ENCODE measurements at regions not wholly inside any gene's neighbourhood (a gene's known extent, or its start where the extent isn't known, plus 50 kb on each side); places are given as distances from the start of the nearest gene placed in this dataset.

- H3K9me3 ChIP-seq (replicated peaks in 1 of 2; ENCODE audit: control insufficient read depth in 1 of 2, insufficient read depth in 1 of 2, low read length in 2 of 2), result peaks cover 5 to 7% of the 10 kb centered on the region in 2 donors
- H3K4me1 ChIP-seq (ENCODE audit: control insufficient read depth in 1 of 2, insufficient read depth in 2 of 2, low read length in 2 of 2), result no peaks in the 10 kb centered on the region
- H2AFZ ChIP-seq (ENCODE audit: insufficient read depth, low read depth, low read length, poor library complexity, severe bottlenecking), result no peak overlapping the region
- H3K4me3 Mint-ChIP-seq, result no peak overlapping the region
- no peaks in the 10 kb centered on the region for H3K27me3 Mint-ChIP-seq (ENCODE audit: low read depth in 3 of 3)
- H3K27me3 ChIP-seq (ENCODE audit: control insufficient read depth in 2 of 2, insufficient read depth in 2 of 2, low read length in 2 of 2), result no peaks in the 10 kb centered on the region
- H3K4me2 ChIP-seq (replicated peaks; ENCODE audit: extremely low read depth, low read length, poor library complexity, severe bottlenecking), result no peak overlapping the region
- no peak overlapping the region for H3K27ac Mint-ChIP-seq
- H3K36me3 Mint-ChIP-seq, result no peaks in the 10 kb centered on the region
- TF ChIP-seq CTCF (IDR thresholded peaks at IDR 0.05), result no peak
- peaks cover 0 to 9% (median 3%) of the 10 kb centered on the region in 7 donors for H3K9me3 Mint-ChIP-seq
- no peaks in the 10 kb centered on the region for H3K36me3 ChIP-seq (replicated peaks in 1 of 2; ENCODE audit: control insufficient read depth in 1 of 2, insufficient read depth in 2 of 2, low read length in 2 of 2)
- no peaks in the 10 kb centered on the region for H3K79me2 ChIP-seq (ENCODE audit: insufficient read depth, low read length)
- DNase-seq, result no peak
- intact Hi-C loops (cut with micrococcal nuclease), result no loop called here
- H3K4me1 Mint-ChIP-seq, result no peaks in the 10 kb centered on the region
- H3K9ac ChIP-seq (ENCODE audit: insufficient read depth, low read length, poor library complexity, severe bottlenecking), result no peak overlapping the region
- H3K4me3 ChIP-seq (replicated peaks in 1 of 3; ENCODE audit: low read depth in 2 of 3, low read length in 3 of 3), result no peak overlapping the region
- H3K27ac ChIP-seq (ENCODE audit: low read depth in 1 of 2, low read length in 2 of 2), result no peak overlapping the region
- H4K20me1 ChIP-seq (ENCODE audit: insufficient read depth, low read length), result no peaks in the 10 kb centered on the region
- 71% methylated on average over 1 of the region's 1 CpG for WGBS (ENCODE audit: insufficient coverage)
Measured at GRCh38 chr4:97374526-97374925, 768.8 kb downstream of the STPG2 start.

- Histone ChIP-seq H3K27ac (ENCODE audit: low read depth in 1 of 2, low read length in 2 of 2) (no peak overlapping the region), H3K9me3 (replicated peaks in 1 of 2; ENCODE audit: control insufficient read depth in 1 of 2, insufficient read depth in 1 of 2, low read length in 2 of 2) (peaks cover 23 to 35% of the 10 kb centered on the region in 2 donors), H3K9ac (ENCODE audit: insufficient read depth, low read length, poor library complexity, severe bottlenecking) (no peak overlapping the region), H3K27me3 (ENCODE audit: control insufficient read depth in 2 of 2, insufficient read depth in 2 of 2, low read length in 2 of 2) (no peaks in the 10 kb centered on the region), H3K36me3 (replicated peaks in 1 of 2; ENCODE audit: control insufficient read depth in 1 of 2, insufficient read depth in 2 of 2, low read length in 2 of 2) (no peaks in the 10 kb centered on the region), H2AFZ (ENCODE audit: insufficient read depth, low read depth, low read length, poor library complexity, severe bottlenecking) (no peak overlapping the region), H3K4me1 (ENCODE audit: control insufficient read depth in 1 of 2, insufficient read depth in 2 of 2, low read length in 2 of 2) (no peaks in the 10 kb centered on the region), H3K79me2 (ENCODE audit: insufficient read depth, low read length) (no peaks in the 10 kb centered on the region), H3K4me3 (replicated peaks in 1 of 3; ENCODE audit: low read depth in 2 of 3, low read length in 3 of 3) (no peak overlapping the region), H3K4me2 (replicated peaks; ENCODE audit: extremely low read depth, low read length, poor library complexity, severe bottlenecking) (no peak overlapping the region), H4K20me1 (ENCODE audit: insufficient read depth, low read length) (no peaks in the 10 kb centered on the region)
- no peaks in the 10 kb centered on the region for H3K36me3 Mint-ChIP-seq
- DNase-seq, result no peak
- no peak overlapping the region for H3K27ac Mint-ChIP-seq
- H3K27me3 Mint-ChIP-seq (ENCODE audit: low read depth in 3 of 3), result no peaks in the 10 kb centered on the region
- no peak overlapping the region for H3K4me3 Mint-ChIP-seq
- intact Hi-C loops (cut with micrococcal nuclease), result no loop called here
- TF ChIP-seq CTCF (IDR thresholded peaks at IDR 0.05), result no peak
- peaks cover 4 to 17% (median 11%) of the 10 kb centered on the region in 7 donors for H3K9me3 Mint-ChIP-seq
- no peaks in the 10 kb centered on the region for H3K4me1 Mint-ChIP-seq
Measured at GRCh38 chr4:97386969-97387368, 756.3 kb downstream of the STPG2 start.
